H1 (cell line): ENCODE measurements at regions not wholly inside any gene's neighbourhood (a gene's known extent, or its start where the extent isn't known, plus 50 kb on each side); places are given as distances from the start of the nearest gene placed in this dataset.

Experiments
- CTCF ChIA-PET: fragments of 300-600 bp; sonication (Branson Sonifier 250); formaldehyde crosslinking; loops from one replicate; lab custom pipeline; 2021; ENCODE audit not compliant: partially characterized antibody; lab: Charles Lee
- POLR2A ChIA-PET: fragments of 300-600 bp; sonication (Branson Sonifier 250); formaldehyde crosslinking; loops from one replicate; lab custom pipeline; 2021; ENCODE audit warnings: inconsistent platforms; ENCODE audit not compliant: partially characterized antibody; lab: Charles Lee
- DNase-seq, 2 experiments: peaks; one replicate each; pipeline versions ENCODE4 v3.0.0 to v3.0.0-alpha.2; 2010 to 2022; ENCODE audit warnings: low spot score in 2 of 2, low read depth in 1 of 2, mixed read lengths in 1 of 2
- FAIRE-seq: peaks from 2 replicates; lab custom pipeline; 2011; peaks lifted over from hg19 to GRCh38; lab: Jason Lieb, UNC
- H2AFZ ChIP-seq: 2 replicates; pipeline ENCODE4 v1.8.1; 2012; ENCODE audit warnings: low read length, inconsistent platforms
- H2AK5ac ChIP-seq: 2 replicates; pipeline ENCODE4 v1.6.1; 2013; ENCODE audit warnings: low read depth, low read length
- H2BK120ac ChIP-seq: replicated peaks from 2 replicates; pipeline ENCODE3; 2013; ENCODE audit warnings: low read depth, low read length, inconsistent platforms
- H2BK12ac ChIP-seq: 2 replicates; pipeline ENCODE4 v1.6.1; 2013; ENCODE audit warnings: low read depth, low read length
- H2BK15ac ChIP-seq: 2 replicates; pipeline ENCODE4 v1.6.1; 2013; ENCODE audit warnings: low read length
- H2BK20ac ChIP-seq: 2 replicates; pipeline ENCODE4 v1.6.1; 2013; ENCODE audit warnings: low read length
- H2BK5ac ChIP-seq: 2 replicates; pipeline ENCODE4 v1.6.1; 2013; ENCODE audit warnings: low read depth, low read length
- H3K14ac ChIP-seq: 2 replicates; pipeline ENCODE4 v1.6.1; 2013; ENCODE audit warnings: inconsistent platforms; ENCODE audit not compliant: insufficient read length
- H3K18ac ChIP-seq: 2 replicates; pipeline ENCODE4 v1.6.1; 2013; ENCODE audit warnings: low read length; ENCODE audit errors: extremely low read depth
- H3K23ac ChIP-seq: 2 replicates; pipeline ENCODE4 v1.6.1; 2013; ENCODE audit warnings: inconsistent platforms; ENCODE audit not compliant: insufficient read length
- H3K23me2 ChIP-seq: 2 replicates; pipeline ENCODE4 v1.6.1; 2013; ENCODE audit warnings: low read depth, low read length
- H3K27ac ChIP-seq: 2 replicates; pipeline ENCODE4 v1.6.1; 2011; ENCODE audit warnings: low read depth, low read length, inconsistent platforms
- H3K27me3 ChIP-seq, 4 experiments: replicated peaks in 1 of 4; 1 replicate in 1 of 4; 2 replicates in 3 of 4; pipeline versions ENCODE4 v1.6.1 to v1.8.1; 2011 to 2013; ENCODE audit warnings: low read length in 3 of 4, mild to moderate bottlenecking in 3 of 4, inconsistent platforms in 2 of 4, mixed read lengths in 2 of 4, moderate library complexity in 1 of 4; ENCODE audit not compliant: control insufficient read depth in 3 of 4, insufficient read depth in 3 of 4; ENCODE audit errors: extremely low read depth in 1 of 4
- H3K36me3 ChIP-seq, 4 experiments: 2 replicates each; pipeline versions ENCODE4 v1.6.1 to v1.8.1; 2011 to 2013; ENCODE audit warnings: mild to moderate bottlenecking in 4 of 4, low read length in 3 of 4, moderate library complexity in 2 of 4, control low read depth in 1 of 4, inconsistent platforms in 1 of 4; ENCODE audit not compliant: insufficient read depth in 4 of 4, control insufficient read depth in 2 of 4
- H3K4ac ChIP-seq: replicated peaks from 2 replicates; pipeline ENCODE3; 2013; ENCODE audit warnings: low read length, low read depth, mixed read lengths, inconsistent platforms; ENCODE audit not compliant: insufficient read length
- H3K4me1 ChIP-seq, 4 experiments: replicated peaks in 1 of 4; 1 replicate in 1 of 4; 2 replicates in 3 of 4; pipeline versions ENCODE4 v1.6.1 to v1.8.1; 2011 to 2013; ENCODE audit warnings: low read length in 3 of 4, inconsistent platforms in 2 of 4, mixed read lengths in 1 of 4; ENCODE audit not compliant: insufficient read depth in 4 of 4, control insufficient read depth in 3 of 4
- H3K4me2 ChIP-seq, 2 experiments: 2 replicates each; pipeline versions ENCODE4 v1.6.1 to v1.8.1; 2011 to 2013; ENCODE audit warnings: low read depth in 2 of 2, low read length in 2 of 2, control low read depth in 1 of 2, inconsistent platforms in 1 of 2, mild to moderate bottlenecking in 1 of 2; ENCODE audit not compliant: insufficient read depth in 1 of 2
- H3K4me3 ChIP-seq, 4 experiments: fragments of 200-600, 300-600 bp in 1 of 4; sonication (generic), shearing (Covaris generic), sonication (Bioruptor Twin) in 1 of 4; 2 replicates each; pipeline versions ENCODE4 v1.5.1 to v1.8.1; 2011 to 2016; ENCODE audit warnings: low read length in 4 of 4, low read depth in 3 of 4, control low read depth in 2 of 4, inconsistent platforms in 2 of 4, mild to moderate bottlenecking in 2 of 4, mixed read lengths in 1 of 4, moderate library complexity in 1 of 4; ENCODE audit not compliant: insufficient read depth in 2 of 4; ENCODE audit errors: extremely low read depth in 1 of 4
- H3K56ac ChIP-seq: replicated peaks from 2 replicates; pipeline ENCODE3; 2013; ENCODE audit warnings: low read depth, mild to moderate bottlenecking, mixed read lengths, low read length, inconsistent platforms; ENCODE audit not compliant: insufficient read length
- H3K79me1 ChIP-seq: 2 replicates; pipeline ENCODE4 v1.6.1; 2013; ENCODE audit warnings: low read depth, low read length, control low read depth
- H3K79me2 ChIP-seq, 2 experiments: 2 replicates each; pipeline versions ENCODE4 v1.6.1 to v1.8.1; 2012 to 2013; ENCODE audit warnings: low read length in 2 of 2, mild to moderate bottlenecking in 2 of 2, inconsistent platforms in 1 of 2; ENCODE audit not compliant: insufficient read depth in 2 of 2, control insufficient read depth in 1 of 2
- H3K9ac ChIP-seq, 4 experiments: replicated peaks in 1 of 4; 1 replicate in 1 of 4; 2 replicates in 3 of 4; pipeline versions ENCODE4 v1.6.1 to v1.8.1; 2011 to 2013; ENCODE audit warnings: low read depth in 3 of 4, low read length in 3 of 4, control low read depth in 2 of 4, mild to moderate bottlenecking in 2 of 4, moderate library complexity in 2 of 4, inconsistent platforms in 1 of 4; ENCODE audit errors: extremely low read depth in 1 of 4
- H3K9me3 ChIP-seq, 2 experiments: 2 replicates each; pipeline versions ENCODE4 v1.6.1 to v1.8.1; 2012 to 2013; ENCODE audit warnings: mild to moderate bottlenecking in 2 of 2, moderate library complexity in 2 of 2, control low read depth in 1 of 2, inconsistent platforms in 1 of 2, low read depth in 1 of 2, low read length in 1 of 2, mixed read lengths in 1 of 2; ENCODE audit not compliant: insufficient read depth in 2 of 2
- H4K20me1 ChIP-seq, 2 experiments: replicated peaks in 1 of 2; 2 replicates each; pipeline versions ENCODE3 to v1.8.1; 2011 to 2013; ENCODE audit warnings: inconsistent platforms in 2 of 2, low read length in 2 of 2, mild to moderate bottlenecking in 1 of 2; ENCODE audit not compliant: insufficient read depth in 2 of 2, control insufficient read depth in 1 of 2
- H4K5ac ChIP-seq: 2 replicates; pipeline ENCODE4 v1.6.1; 2013; ENCODE audit warnings: low read length, low read depth, mixed read lengths, inconsistent platforms; ENCODE audit not compliant: insufficient read length
- H4K8ac ChIP-seq: 2 replicates; pipeline ENCODE4 v1.8.0; 2013; ENCODE audit warnings: mild to moderate bottlenecking, moderate library complexity, low read length, inconsistent platforms; ENCODE audit not compliant: insufficient read depth; ENCODE audit errors: extremely low read depth
- H4K91ac ChIP-seq: replicated peaks from 2 replicates; pipeline ENCODE3; 2013; ENCODE audit warnings: low read length, mixed read lengths, inconsistent platforms; ENCODE audit not compliant: insufficient read length
- ASH2L ChIP-seq: fragments of 200-600, 300-600 bp; sonication (generic); IDR thresholded peaks from one replicate; pipeline ENCODE4 v1.7.1; 2017; ENCODE audit warnings: low read length
- CHD1 ChIP-seq: IDR thresholded peaks from 2 replicates; pipeline ENCODE4 v1.6.1; 2012; ENCODE audit warnings: low read depth, low read length, improper control_type of control experiment
- EGR1 ChIP-seq: IDR thresholded peaks from 2 replicates; pipeline ENCODE4 v1.6.1; 2011; ENCODE audit warnings: low read depth, low read length, borderline replicate concordance
- KDM1A ChIP-seq: fragments of 200-600, 300-600 bp; sonication (generic); IDR thresholded peaks from 2 replicates; pipeline ENCODE4 v1.7.1; 2016; ENCODE audit warnings: mild to moderate bottlenecking, low read length, borderline replicate concordance
- KDM4A ChIP-seq: IDR thresholded peaks from one replicate; pipeline ENCODE4 v1.7.1; 2012; ENCODE audit warnings: low read depth, mild to moderate bottlenecking, moderate library complexity, low read length, inconsistent platforms; ENCODE audit not compliant: severe bottlenecking
- KDM5A ChIP-seq: fragments of 200-600 bp; IDR thresholded peaks from 2 replicates; pipeline ENCODE4 v1.7.1; 2012; ENCODE audit warnings: mild to moderate bottlenecking, low read length, inconsistent platforms, mixed read lengths
- MAFK ChIP-seq: IDR thresholded peaks from 2 replicates; pipeline ENCODE4 v1.6.1; 2012; ENCODE audit warnings: low read depth, mild to moderate bottlenecking, improper control_type of control experiment, low read length
- RAD21 ChIP-seq, 2 experiments: IDR thresholded peaks in 1 of 2; conservative IDR thresholded peaks in 1 of 2; 2 replicates each; pipeline ENCODE4 v1.6.1; 2011; ENCODE audit warnings: low read depth in 2 of 2, low read length in 2 of 2, improper control_type of control experiment in 1 of 2, inconsistent platforms in 1 of 2, mild to moderate bottlenecking in 1 of 2, moderate library complexity in 1 of 2
- SIRT6 ChIP-seq: IDR thresholded peaks from one replicate; pipeline ENCODE4 v1.7.1; 2012; ENCODE audit warnings: low read length, inconsistent platforms
- SIX5 ChIP-seq: IDR thresholded peaks from 2 replicates; pipeline ENCODE4 v1.6.1; 2011; ENCODE audit warnings: mild to moderate bottlenecking, low read depth, low read length
- SRF ChIP-seq: IDR thresholded peaks from 2 replicates; pipeline ENCODE4 v1.6.1; 2011; ENCODE audit warnings: mild to moderate bottlenecking, low read depth, low read length, moderate library complexity
- WGBS, 2 experiments: shearing (Covaris generic) in 1 of 2; methylation state at CpG; one replicate each; pipeline versions ENCODE4 v1.1.6 to v1.1.7; 2013 to 2015; ENCODE audit warnings: low lambda C conversion rate in 2 of 2, mixed read lengths in 2 of 2, inconsistent platforms in 1 of 2, low coverage in 1 of 2, missing lambda C conversion rate in 1 of 2; ENCODE audit not compliant: insufficient replicate concordance in 2 of 2, insufficient coverage in 1 of 2, insufficient read length in 1 of 2; ENCODE audit errors: extremely low coverage in 1 of 2, missing lambda C conversion rate in 1 of 2; 5-methylcytosine and 5-hydroxymethylcytosine counted together
- TF ChIP-seq, protein P1 (sequence below): IDR thresholded peaks from 2 replicates; pipeline ENCODE4 v1.6.1; 2012; ENCODE audit warnings: low read length, inconsistent platforms
- TF ChIP-seq, protein P2 (sequence below): IDR thresholded peaks from 2 replicates; pipeline ENCODE4 v1.6.1; 2012; ENCODE audit warnings: inconsistent platforms

GRCh38 chr11:106497822-106498221, 420.4 kb downstream of the AASDHPPT start:
- FAIRE-seq: no peak
- Histone ChIP-seq H2AFZ (no peak overlapping the region), H2BK5ac (no peak overlapping the region), H3K27ac (no peak overlapping the region), H3K23ac (no peak overlapping the region), H2AK5ac (no peak overlapping the region), H4K5ac (no peak overlapping the region), H2BK12ac (no peak overlapping the region), H3K79me2 (no peaks in the 10 kb centered on the region), H3K9me3 (no peaks in the 10 kb centered on the region), H4K91ac (no peak overlapping the region), H2BK120ac (no peak overlapping the region), H3K14ac (no peak overlapping the region), H3K27me3 (no peaks in the 10 kb centered on the region), H2BK20ac (no peak overlapping the region), H3K4me2 (no peak overlapping the region), H3K9ac (no peak overlapping the region), H4K8ac (no peak overlapping the region), H3K4me1 (no peaks in the 10 kb centered on the region), H3K23me2 (no peaks in the 10 kb centered on the region), H3K56ac (no peak overlapping the region), H2BK15ac (no peak overlapping the region), H3K4ac (no peak overlapping the region), H3K36me3 (no peaks in the 10 kb centered on the region), H3K4me3 (no peak overlapping the region), H3K18ac (no peak overlapping the region), H4K20me1 (no peaks in the 10 kb centered on the region), H3K79me1 (no peaks in the 10 kb centered on the region)
- ChIA-PET CTCF (interaction anchor here (0.6 to 1.5 kb wide), 4 partner anchors 17 to 433 kb away, joined by 3 to 7 read pairs (median 4); no protein-coding TSS in a partner anchor), POLR2A (no interaction called here)
- DNase-seq: no peak
- WGBS, 2 experiments: 83% methylated on average over 2 of the region's 2 CpGs; no CpG with 5 or more reads in 1 of the 2 experiments
- no peak for TF ChIP-seq SIX5
- no peak for TF ChIP-seq SIRT6
- TF ChIP-seq KDM5A: no peak
- TF ChIP-seq MAFK: no peak
- no peak for TF ChIP-seq KDM1A
- TF ChIP-seq ASH2L: no peak
- no peak for TF ChIP-seq CHD1
- no peak for TF ChIP-seq EGR1
- TF ChIP-seq, protein P1, sequence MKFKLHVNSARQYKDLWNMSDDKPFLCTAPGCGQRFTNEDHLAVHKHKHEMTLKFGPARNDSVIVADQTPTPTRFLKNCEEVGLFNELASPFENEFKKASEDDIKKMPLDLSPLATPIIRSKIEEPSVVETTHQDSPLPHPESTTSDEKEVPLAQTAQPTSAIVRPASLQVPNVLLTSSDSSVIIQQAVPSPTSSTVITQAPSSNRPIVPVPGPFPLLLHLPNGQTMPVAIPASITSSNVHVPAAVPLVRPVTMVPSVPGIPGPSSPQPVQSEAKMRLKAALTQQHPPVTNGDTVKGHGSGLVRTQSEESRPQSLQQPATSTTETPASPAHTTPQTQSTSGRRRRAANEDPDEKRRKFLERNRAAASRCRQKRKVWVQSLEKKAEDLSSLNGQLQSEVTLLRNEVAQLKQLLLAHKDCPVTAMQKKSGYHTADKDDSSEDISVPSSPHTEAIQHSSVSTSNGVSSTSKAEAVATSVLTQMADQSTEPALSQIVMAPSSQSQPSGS: no peak
- no peak for TF ChIP-seq KDM4A
- TF ChIP-seq, protein P2, sequence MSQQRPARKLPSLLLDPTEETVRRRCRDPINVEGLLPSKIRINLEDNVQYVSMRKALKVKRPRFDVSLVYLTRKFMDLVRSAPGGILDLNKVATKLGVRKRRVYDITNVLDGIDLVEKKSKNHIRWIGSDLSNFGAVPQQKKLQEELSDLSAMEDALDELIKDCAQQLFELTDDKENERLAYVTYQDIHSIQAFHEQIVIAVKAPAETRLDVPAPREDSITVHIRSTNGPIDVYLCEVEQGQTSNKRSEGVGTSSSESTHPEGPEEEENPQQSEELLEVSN: no peak
- TF ChIP-seq SRF: no peak
- TF ChIP-seq RAD21 (IDR thresholded peaks at IDR 0.05 in 1 of 2, conservative IDR thresholded peaks at IDR 0.05 in 1 of 2; ENCODE audit: low read depth in 2 of 2, low read length in 2 of 2): no peak
